ENCODE measurements at regions not wholly inside any gene's neighbourhood (a gene's known extent, or its start where the extent isn't known, plus 50 kb on each side); places are given as distances from the start of the nearest gene placed in this dataset.

- POLR2A ChIA-PET, result no interaction called here
- CTCF ChIA-PET, result no interaction called here
Observed at GRCh38 chr6:62889240-62889639, 322.0 kb upstream of the FKBP1C start.

GRCh38 chr6:62891065-62891647 is 320.1 kb upstream of the FKBP1C start:
- TF ChIP-seq CHD4 (IDR thresholded peaks at IDR 0.05; ENCODE audit: borderline replicate concordance) (no peak), SMC3 (IDR thresholded peaks at IDR 0.05) (peak; percentile 42), RAD21 (conservative IDR thresholded peaks at IDR 0.05 in 1 of 2, IDR thresholded peaks at IDR 0.05 in 1 of 2) (peak; percentile 24 to 44; a peak in 3 of 5 replicates), CTCF (IDR thresholded peaks at IDR 0.05) (peak; percentile 36; the same call in 2 of the 3 replicates)
- POLR2A ChIA-PET, result no interaction called here
- no peak overlapping the region for H3K27ac ChIP-seq
- CTCF ChIA-PET, result no interaction called here
- 3% methylated on average over 2 of the region's 2 CpGs for whole genome bisulfite sequencing (ENCODE audit: missing lambda C conversion rate)
- FAIRE-seq, result no peak
- ATAC-seq, result no peak
- H3K4me1 ChIP-seq, result no peaks in the 10 kb centered on the region
- no peak overlapping the region for H3K4me3 ChIP-seq
- no peak overlapping the region for H3K4me2 ChIP-seq
- no peaks in the 10 kb centered on the region for H3K9me3 ChIP-seq
- DNase-seq (ENCODE audit: low read depth in 1 of 2, low spot score in 1 of 2), result peak in 1 of 2 experiments; percentile 12

More at GRCh38 chr6:62889240-62889639, 322.0 kb upstream of the FKBP1C start:
- Histone ChIP-seq H3K4me2 (no peak overlapping the region), H3K4me1 (peaks cover 11% of the 10 kb centered on the region), H3K4me3 (no peak overlapping the region), H3K9me3 (no peaks in the 10 kb centered on the region), H3K27ac (no peak overlapping the region)
- DNase-seq (ENCODE audit: low read depth in 1 of 2, low spot score in 1 of 2) (no peak), FAIRE-seq (no peak), ATAC-seq (no peak)
- TF ChIP-seq TFCP2L1 (CRISPR knock-in tag; IDR thresholded peaks at IDR 0.05) (no peak), ELK1 (IDR thresholded peaks at IDR 0.05; ENCODE audit: low read depth, low read length) (no peak), ESRRA (IDR thresholded peaks at IDR 0.05; ENCODE audit: borderline replicate concordance, low read length) (no peak), CHD4 (IDR thresholded peaks at IDR 0.05; ENCODE audit: borderline replicate concordance) (no peak), ZNF302 (CRISPR knock-in tag; IDR thresholded peaks at IDR 0.05) (no peak), BCL3 (IDR thresholded peaks at IDR 0.05) (no peak), KDM5A (IDR thresholded peaks at IDR 0.05) (no peak), SREBF2 (IDR thresholded peaks at IDR 0.05) (no peak), HOXA7 (CRISPR knock-in tag; IDR thresholded peaks at IDR 0.05) (no peak), FOSB (CRISPR knock-in tag; IDR thresholded peaks at IDR 0.05) (no peak), ZFP36 (IDR thresholded peaks at IDR 0.05; ENCODE audit: borderline replicate concordance, partially characterized antibody) (no peak), HOXB13 (CRISPR knock-in tag; IDR thresholded peaks at IDR 0.05; ENCODE audit: low read depth) (no peak)
- 78% methylated on average over 2 of the region's 2 CpGs for WGBS (ENCODE audit: missing lambda C conversion rate)

- Histone ChIP-seq H3K27ac (no peak overlapping the region), H3K4me2 (no peak overlapping the region), H3K4me1 (no peaks in the 10 kb centered on the region), H3K4me3 (no peak overlapping the region), H3K9me3 (no peaks in the 10 kb centered on the region)
- ChIA-PET CTCF (interaction anchor here (1.4 kb wide), 1 partner anchor 9 kb away, joined by 3 read pairs; no protein-coding TSS in a partner anchor), POLR2A (no interaction called here)
- FAIRE-seq (no peak), DNase-seq (ENCODE audit: low read depth in 1 of 2, low spot score in 1 of 2) (no peak), ATAC-seq (no peak)
- 41% methylated on average over 1 of the region's 1 CpG for WGBS (ENCODE audit: missing lambda C conversion rate)
- no peak for TF ChIP-seq CEBPB (IDR thresholded peaks at IDR 0.05)
- TF ChIP-seq RARB (CRISPR knock-in tag; IDR thresholded peaks at IDR 0.05), result no peak
- no peak for TF ChIP-seq MAZ (IDR thresholded peaks at IDR 0.05; ENCODE audit: borderline replicate concordance, low read depth, low read length)
- TF ChIP-seq USF2 (IDR thresholded peaks at IDR 0.05), result no peak
- TF ChIP-seq ZNF302 (CRISPR knock-in tag; IDR thresholded peaks at IDR 0.05), result no peak
- no peak for TF ChIP-seq ZSCAN20 (CRISPR knock-in tag; IDR thresholded peaks at IDR 0.05)
- no peak for TF ChIP-seq GATA3 (IDR thresholded peaks at IDR 0.05; ENCODE audit: borderline replicate concordance)
- no peak for TF ChIP-seq EHMT2 (IDR thresholded peaks at IDR 0.05; ENCODE audit: low read depth)
- TF ChIP-seq POLR2AphosphoS2 (conservative IDR thresholded peaks at IDR 0.05; ENCODE audit: low read length), result no peak
- no peak for TF ChIP-seq TFCP2L1 (CRISPR knock-in tag; IDR thresholded peaks at IDR 0.05)
- no peak for TF ChIP-seq JUNB (IDR thresholded peaks at IDR 0.05)
- no peak for TF ChIP-seq HOXA7 (CRISPR knock-in tag; IDR thresholded peaks at IDR 0.05)
- TF ChIP-seq SMC3 (IDR thresholded peaks at IDR 0.05), result no peak
- no peak for TF ChIP-seq PHF8 (IDR thresholded peaks at IDR 0.05; ENCODE audit: borderline replicate concordance, low read depth)
- no peak for TF ChIP-seq HOXB13 (CRISPR knock-in tag; IDR thresholded peaks at IDR 0.05; ENCODE audit: low read depth)
- TF ChIP-seq CHD4 (IDR thresholded peaks at IDR 0.05; ENCODE audit: borderline replicate concordance), result no peak
Observed at GRCh38 chr6:62894114-62894513, 317.2 kb upstream of the FKBP1C start.

Measured in A549 (cell line).